HG02623 (cell line): ENCODE measurements at regions not wholly inside any gene's neighbourhood (a gene's known extent, or its start where the extent isn't known, plus 50 kb on each side); places are given as distances from the start of the nearest gene placed in this dataset.
"Not testable (repeated sequence)": the region's sequence is repeated elsewhere in the genome, so short reads cannot be mapped to it uniquely, and the experiment has no call there.

Experiments
- ATAC-seq: cut with Tn5 transposase; IDR thresholded peaks from one replicate; pipeline ENCODE4 v1.9.1; 2021; ENCODE audit warnings: moderate library complexity; ENCODE audit not compliant: unreplicated experiment

DNA sequence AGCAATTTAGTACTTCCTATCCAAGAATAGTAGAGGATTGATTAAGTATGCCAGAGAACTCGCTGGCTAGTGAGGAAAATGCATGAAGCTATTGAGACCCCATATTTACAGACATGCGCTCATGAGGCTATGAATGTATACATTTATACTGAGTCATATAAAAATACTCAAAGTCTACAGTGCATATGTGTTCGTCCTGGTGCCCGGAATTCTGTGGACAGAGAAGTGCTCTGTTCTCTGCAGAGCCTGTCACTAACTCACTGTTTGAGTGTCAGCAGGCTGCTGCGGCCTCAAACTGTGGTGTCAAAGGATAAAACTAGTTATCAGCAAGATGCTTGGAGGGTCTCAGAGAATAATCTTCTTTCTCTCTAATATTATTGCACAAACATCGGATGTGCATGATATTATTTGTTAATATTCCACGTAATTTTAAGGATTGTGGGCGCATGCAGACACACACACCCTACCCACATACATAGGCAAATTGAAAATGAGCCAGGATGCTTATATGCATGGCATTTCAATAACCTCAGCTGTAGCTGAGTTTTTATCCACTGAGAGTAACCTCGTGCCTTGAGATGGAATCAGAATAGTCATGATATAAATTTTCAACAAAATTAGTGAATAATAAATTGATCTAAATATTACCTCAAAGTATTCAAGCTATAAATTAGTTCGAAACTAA, 50.0 kb upstream of the TSC22D2 start:
- ATAC-seq, result no peak

- no peak for ATAC-seq
Observed at GRCh38 chr3:150357140-150357539, 51.0 kb upstream of the TSC22D2 start.

GRCh38 chr3:150355574-150355973, 52.5 kb upstream of the TSC22D2 start:
- ATAC-seq, result no peak

DNA sequence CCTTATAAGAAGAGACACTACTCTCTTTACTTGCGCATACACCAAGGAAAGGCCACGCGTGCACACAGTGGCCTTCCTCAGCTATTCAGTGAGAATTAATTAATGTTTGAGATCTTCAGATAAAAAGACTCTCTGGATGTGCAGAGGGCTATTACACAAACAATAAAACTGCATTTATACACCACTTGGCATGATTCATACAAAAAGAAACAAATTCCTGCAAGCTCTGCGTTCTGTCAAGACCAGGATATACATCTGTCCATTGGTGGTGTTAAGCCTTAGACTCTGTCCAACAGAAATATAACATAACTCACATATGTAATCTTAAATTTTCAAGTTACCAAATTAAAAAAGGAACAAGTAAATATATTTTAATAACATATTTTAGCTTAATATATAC, 55.2 kb upstream of the TSC22D2 start:
- no peak for ATAC-seq

DNA sequence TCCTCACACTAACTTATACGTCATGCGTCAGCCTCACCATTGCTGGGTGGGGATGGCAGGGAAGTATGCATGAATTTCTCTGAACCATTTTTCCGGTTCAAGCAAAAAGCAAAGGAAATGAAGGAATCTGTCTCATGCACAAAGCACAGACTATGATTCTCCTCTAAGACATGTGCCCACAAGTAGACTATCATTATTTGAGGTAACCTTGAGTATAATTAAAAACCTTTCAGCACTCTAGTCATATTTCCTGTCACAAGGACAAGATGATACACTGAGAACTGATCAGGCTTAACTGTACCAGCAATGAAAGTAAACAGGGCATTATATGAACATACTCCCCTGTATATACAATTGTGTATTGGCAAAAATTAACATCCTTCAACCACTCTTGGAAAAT, 56.7 kb upstream of the TSC22D2 start:
- ATAC-seq, result no peak

- ATAC-seq, result no peak
Observed at GRCh38 chr3:150349314-150350097, 58.6 kb upstream of the TSC22D2 start.

GRCh38 chr3:150348500-150348899, 59.6 kb upstream of the TSC22D2 start:
- no peak for ATAC-seq

- ATAC-seq, result no peak
Observed at GRCh38 chr3:150346981-150347863, 60.9 kb upstream of the TSC22D2 start.

DNA sequence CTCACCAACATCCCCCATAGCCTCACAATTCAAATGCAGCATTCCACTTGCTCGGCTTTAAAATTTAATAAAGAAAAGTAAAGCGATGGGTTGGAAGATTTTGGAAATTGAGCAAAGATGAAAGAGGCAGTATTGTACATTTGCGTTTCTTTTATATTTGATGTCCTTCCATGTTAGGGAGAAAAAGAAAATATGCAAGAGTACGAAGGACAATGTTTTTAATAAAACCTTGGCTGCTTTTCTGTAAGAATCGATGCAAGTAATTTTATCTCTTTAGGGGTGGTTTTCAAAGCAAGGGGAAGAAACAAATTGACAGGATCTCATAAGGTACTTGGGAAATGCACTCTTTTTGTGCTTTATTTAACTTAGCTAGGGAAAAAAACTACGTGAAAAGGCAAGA, 61.8 kb upstream of the TSC22D2 start:
- no peak for ATAC-seq

DNA sequence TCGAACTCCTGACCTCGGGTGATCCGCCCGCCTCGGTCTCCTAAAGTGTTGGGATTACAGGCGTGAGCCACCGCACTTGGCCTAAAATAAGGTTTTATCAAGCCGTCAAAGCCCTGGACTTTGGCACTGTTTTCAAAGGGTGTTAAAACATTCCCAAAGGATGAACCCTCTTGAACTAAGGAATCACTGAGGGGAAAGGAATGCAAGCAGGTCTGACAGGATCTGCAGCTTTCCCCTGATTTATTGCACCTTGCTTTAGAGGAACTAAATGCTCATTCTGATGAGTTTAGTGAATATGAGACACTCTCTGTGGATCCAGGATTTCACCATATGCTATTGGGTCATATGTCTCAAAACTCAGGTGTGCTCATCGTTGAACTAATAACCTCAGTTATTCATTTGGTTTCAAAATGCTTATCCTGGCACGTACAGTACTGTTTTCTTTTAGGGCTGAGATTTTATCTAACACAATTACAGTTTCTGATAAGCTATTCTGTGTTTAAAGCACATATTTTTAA, 63.0 kb upstream of the TSC22D2 start:
- ATAC-seq, result no peak

DNA sequence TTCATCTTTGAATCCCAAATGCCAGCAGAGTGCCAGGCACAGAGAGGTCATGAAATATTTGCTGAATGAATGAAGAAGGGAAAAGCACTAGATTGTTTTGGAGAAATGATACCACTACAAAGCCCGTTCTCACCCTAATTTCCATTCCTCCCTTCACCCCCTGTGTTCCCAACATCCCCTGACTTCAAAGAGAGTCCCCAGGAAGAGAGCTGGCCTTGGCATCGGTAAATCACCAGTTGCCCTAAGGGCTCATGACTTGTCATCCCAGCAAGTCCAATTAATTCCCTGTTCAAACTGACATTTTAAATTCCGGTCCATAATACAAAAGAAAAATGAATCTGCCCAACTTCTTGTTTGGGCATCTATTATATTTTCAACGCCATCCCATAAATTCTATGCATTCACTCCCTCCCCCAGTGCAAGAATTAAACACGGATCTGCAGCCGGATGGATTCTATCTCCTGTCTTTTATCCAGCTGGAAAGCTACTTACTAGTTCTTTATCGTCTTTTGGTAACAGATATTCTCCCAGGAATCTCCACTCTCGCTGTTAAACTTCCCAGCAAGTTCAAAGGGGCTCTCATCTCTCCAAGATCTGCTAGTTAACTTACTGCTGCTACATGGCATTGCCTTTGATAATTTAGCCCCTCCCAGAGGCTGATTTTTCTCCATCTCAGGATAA, 63.9 kb upstream of the TSC22D2 start:
- ATAC-seq, result no peak

DNA sequence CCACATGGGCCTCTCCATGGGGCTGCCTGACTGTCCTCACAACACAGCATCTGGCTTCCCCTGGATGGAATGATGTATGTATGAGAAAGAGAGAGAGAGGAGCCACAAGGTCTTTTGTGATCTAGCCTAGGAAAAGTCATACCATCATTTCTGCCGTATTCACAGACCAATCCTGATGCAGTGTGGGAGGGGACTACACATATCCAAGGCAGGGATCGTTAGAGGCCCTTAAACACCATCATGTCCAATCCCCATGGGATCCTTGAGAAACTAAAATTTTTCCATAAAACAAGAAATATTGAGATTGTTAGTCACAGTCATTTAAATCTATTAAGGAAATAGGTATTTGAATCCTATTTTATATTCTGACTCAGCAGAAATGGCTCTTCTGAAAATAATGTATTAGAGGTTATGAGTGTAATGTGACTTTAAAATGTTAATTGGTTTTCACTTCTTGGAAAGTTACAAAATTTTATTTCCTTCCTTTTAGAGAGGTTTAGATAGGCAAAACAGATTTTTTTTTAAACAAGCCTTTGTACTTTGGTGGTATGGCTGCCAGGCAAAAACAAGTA, 65.1 kb upstream of the TSC22D2 start:
- ATAC-seq, result no peak

GRCh38 chr3:150341891-150342290, 66.2 kb upstream of the TSC22D2 start:
- no peak for ATAC-seq

GRCh38 chr3:150336363-150336762, 71.7 kb upstream of the TSC22D2 start:
- ATAC-seq, result not testable (repeated sequence)

- ATAC-seq, result no peak
Observed at GRCh38 chr3:150335631-150336030, 72.5 kb upstream of the TSC22D2 start.

DNA sequence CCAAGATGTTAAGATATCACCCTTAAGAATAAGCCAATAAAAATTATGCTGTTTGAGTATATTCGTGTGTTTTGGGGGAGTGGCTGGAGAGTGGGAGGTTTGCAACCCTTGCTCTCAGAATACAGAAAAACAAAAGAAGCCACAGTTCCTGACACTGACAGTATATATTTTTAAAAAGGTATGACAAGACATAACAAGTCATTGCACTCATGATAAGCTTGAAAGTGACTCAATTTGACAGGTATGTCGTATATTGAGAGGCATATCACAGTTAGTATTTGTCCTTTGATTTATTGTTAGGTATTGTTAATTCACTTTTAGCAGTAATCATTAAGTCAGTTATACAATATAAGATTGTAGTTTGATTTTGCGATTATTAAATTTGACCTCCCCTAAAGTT, 73.1 kb upstream of the TSC22D2 start:
- ATAC-seq, result no peak

GRCh38 chr3:150333477-150333876, 74.6 kb upstream of the TSC22D2 start:
- no peak for ATAC-seq

DNA sequence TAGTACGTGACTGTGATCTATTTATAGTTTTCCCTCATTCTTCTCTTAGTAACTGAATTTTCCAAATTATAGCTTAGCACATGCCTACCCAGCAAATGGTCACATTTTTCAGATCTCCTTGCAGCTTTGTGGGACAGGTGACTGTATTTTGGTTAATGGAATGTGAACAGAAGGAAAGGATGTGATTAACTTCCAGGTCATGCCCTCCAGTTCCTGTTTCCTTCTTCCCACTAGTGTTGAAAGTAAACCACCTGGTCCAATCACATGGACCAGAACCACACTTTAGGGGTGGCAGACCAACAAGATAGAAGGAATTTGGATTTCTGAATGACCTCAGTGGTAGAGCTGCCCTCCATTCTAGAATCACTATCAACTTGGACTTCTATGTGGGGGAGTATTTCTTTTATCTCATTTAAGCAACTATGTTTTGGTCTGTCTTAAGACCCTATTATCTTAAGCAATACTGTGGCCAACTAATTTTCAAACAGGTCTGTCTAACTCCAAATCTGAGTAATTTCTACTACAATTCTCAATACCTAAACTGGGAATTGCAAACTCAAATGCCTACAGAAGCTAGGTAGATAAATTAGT, 76.0 kb upstream of the TSC22D2 start:
- ATAC-seq, result no peak

- ATAC-seq, result no peak
Observed at GRCh38 chr3:150330872-150331271, 77.2 kb upstream of the TSC22D2 start.

- ATAC-seq, result no peak
Observed at GRCh38 chr3:150330174-150330573, 77.9 kb upstream of the TSC22D2 start.
